Lower leg skin (tissue), 4 donors: ENCODE measurements at regions not wholly inside any gene's neighbourhood (a gene's known extent, or its start where the extent isn't known, plus 50 kb on each side); places are given as distances from the start of the nearest gene placed in this dataset.
A peak's percentile ranks its signal among the peaks of the same experiment; 100 is the strongest.

Experiments
- DNase-seq, 2 donors: peaks; one replicate each; pipeline ENCODE4 v3.0.0-alpha.2; 2019; ENCODE audit warnings: low spot score in 2 of 2
- H3K4me3 ChIP-seq: fragments of 200-600 bp; sonication (generic); 2 replicates; pipeline ENCODE4 v1.5.1; 2017; ENCODE audit warnings: mild to moderate bottlenecking, low read depth; ENCODE audit not compliant: poor library complexity, severe bottlenecking
- POLR2A ChIP-seq, 2 donors: fragments of 450-650 bp; IDR thresholded peaks; one replicate each; pipeline ENCODE4 v1.6.1; 2016 to 2017; ENCODE audit warnings: antibody characterized with exemption in 2 of 2, mild to moderate bottlenecking in 1 of 2, moderate library complexity in 1 of 2
- WGBS, 2 donors: methylation state at CpG; one replicate each; pipeline ENCODE4 v1.1.5; 2018; 5-methylcytosine and 5-hydroxymethylcytosine counted together
- intact Hi-C: fragments of 100-400 bp; cut with DNase I; formaldehyde crosslinking; loops from one replicate; pipeline ENCODE4 v1.15.0; 2023; ENCODE audit warnings: low total_unique reads
- TF ChIP-seq, protein P1 (sequence below), 3 donors: fragments of 450-650 bp; IDR thresholded peaks; one replicate each; pipeline ENCODE4 v1.5.1; 2016; ENCODE audit warnings: antibody characterized with exemption in 3 of 3, mild to moderate bottlenecking in 3 of 3, moderate library complexity in 2 of 3

DNA sequence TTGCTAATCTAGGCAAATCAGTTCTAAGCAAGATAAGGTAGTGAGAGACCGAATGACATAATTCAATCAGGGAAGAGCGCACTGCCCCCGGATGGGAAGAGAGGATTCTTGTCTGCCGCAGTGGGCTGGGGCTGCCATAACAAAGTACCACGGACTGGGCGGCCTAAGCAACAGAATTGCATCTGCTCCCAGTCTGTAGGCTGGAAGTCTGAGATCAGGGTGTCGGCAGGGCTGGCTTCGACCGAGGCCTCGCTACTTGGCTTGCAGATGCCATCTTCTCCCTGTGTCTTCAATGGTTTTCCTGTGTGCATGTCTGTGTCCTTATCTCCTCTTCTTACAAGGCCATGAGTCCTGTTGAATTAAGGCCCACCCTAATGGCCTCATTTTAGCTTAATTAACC is 59.7 kb upstream of the TMEM72 start:
- TF ChIP-seq POLR2A (IDR thresholded peaks at IDR 0.05) = no peak
- TF ChIP-seq, protein P1, sequence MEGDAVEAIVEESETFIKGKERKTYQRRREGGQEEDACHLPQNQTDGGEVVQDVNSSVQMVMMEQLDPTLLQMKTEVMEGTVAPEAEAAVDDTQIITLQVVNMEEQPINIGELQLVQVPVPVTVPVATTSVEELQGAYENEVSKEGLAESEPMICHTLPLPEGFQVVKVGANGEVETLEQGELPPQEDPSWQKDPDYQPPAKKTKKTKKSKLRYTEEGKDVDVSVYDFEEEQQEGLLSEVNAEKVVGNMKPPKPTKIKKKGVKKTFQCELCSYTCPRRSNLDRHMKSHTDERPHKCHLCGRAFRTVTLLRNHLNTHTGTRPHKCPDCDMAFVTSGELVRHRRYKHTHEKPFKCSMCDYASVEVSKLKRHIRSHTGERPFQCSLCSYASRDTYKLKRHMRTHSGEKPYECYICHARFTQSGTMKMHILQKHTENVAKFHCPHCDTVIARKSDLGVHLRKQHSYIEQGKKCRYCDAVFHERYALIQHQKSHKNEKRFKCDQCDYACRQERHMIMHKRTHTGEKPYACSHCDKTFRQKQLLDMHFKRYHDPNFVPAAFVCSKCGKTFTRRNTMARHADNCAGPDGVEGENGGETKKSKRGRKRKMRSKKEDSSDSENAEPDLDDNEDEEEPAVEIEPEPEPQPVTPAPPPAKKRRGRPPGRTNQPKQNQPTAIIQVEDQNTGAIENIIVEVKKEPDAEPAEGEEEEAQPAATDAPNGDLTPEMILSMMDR (IDR thresholded peaks at IDR 0.05) = no peak
- intact Hi-C loops = no loop called here
- peak in 1 of 2 donors; percentile 70 for DNase-seq
- no peak overlapping the region for H3K4me3 ChIP-seq
- 95 to 97% methylated on average over 10 of the region's 10 CpGs for WGBS, 2 donors

DNA sequence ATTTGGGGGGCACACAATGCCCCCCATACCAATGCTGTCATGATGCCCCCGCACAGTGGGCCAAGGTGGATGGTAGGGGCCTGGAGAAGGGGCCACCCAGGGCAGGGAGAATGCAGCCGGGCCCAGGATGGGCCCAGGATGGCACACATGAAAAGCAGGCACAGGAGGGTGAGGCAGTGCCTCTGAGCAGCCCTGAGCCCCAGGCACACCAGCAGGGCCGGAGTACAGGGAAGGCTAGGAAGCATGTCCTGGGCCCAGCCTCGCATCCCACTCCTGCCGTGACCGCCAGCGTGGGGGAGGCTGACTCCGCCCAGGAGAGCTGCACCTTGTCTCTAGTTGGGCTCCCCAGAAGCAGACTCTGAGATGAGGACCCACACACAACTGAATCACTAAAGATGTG is 59.3 kb upstream of the TMEM72 start:
- intact Hi-C loops = no loop called here
- 93% methylated on average over 8 of the region's 8 CpGs for WGBS, 2 donors
- no peak for DNase-seq
- H3K4me3 ChIP-seq = no peak overlapping the region
- TF ChIP-seq, protein P1 (IDR thresholded peaks at IDR 0.05) = no peak
- TF ChIP-seq POLR2A (IDR thresholded peaks at IDR 0.05) = no peak

DNA sequence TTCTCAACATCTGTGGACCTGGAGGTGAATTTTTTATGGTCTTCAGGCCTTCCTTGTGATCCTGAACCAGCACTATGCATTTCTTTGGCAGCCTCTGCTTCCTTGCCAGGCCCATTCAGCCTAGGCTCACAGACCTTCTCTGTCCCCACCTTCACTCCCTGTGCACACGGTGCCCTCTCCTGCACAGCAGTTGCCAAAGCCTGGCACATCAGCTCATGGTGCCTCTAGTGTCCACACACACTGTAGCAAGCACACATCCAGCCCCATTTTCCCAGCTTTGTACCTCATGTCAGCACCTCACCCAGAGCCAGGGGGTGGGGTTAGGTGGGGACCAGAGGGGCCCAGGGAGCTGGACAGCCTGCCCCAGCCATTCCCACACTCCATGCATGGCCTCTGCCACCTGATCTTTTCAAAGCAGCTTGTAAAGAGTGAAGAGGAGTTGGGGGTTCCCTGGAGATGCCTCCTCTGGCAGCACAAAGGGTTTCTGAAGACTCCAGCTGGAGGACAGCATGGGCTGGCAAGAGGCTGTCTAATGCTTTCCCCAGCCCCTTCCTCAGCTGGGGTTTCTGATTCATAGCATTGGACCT is 57.9 kb upstream of the TMEM72 start:
- H3K4me3 ChIP-seq = no peak overlapping the region
- TF ChIP-seq POLR2A (IDR thresholded peaks at IDR 0.05) = no peak
- TF ChIP-seq, protein P1 (IDR thresholded peaks at IDR 0.05) = no peak
- DNase-seq = peak in 1 of 2 donors; percentile 54
- intact Hi-C loops = no loop called here
- 16 to 57% methylated on average over 1 of the region's 1 CpG for WGBS, 2 donors

- no peak overlapping the region for H3K4me3 ChIP-seq
- 92% methylated on average over 5 to 6 of the region's 6 CpGs for WGBS, 2 donors
- peak in 1 of 2 donors; percentile 61 for DNase-seq
- no peak for TF ChIP-seq POLR2A (IDR thresholded peaks at IDR 0.05)
- TF ChIP-seq, protein P1 (IDR thresholded peaks at IDR 0.05) = no peak
- intact Hi-C loops = no loop called here
These were observed 57.3 kb upstream of the TMEM72 start for GRCh38 chr10:44853796-44854195.

DNA sequence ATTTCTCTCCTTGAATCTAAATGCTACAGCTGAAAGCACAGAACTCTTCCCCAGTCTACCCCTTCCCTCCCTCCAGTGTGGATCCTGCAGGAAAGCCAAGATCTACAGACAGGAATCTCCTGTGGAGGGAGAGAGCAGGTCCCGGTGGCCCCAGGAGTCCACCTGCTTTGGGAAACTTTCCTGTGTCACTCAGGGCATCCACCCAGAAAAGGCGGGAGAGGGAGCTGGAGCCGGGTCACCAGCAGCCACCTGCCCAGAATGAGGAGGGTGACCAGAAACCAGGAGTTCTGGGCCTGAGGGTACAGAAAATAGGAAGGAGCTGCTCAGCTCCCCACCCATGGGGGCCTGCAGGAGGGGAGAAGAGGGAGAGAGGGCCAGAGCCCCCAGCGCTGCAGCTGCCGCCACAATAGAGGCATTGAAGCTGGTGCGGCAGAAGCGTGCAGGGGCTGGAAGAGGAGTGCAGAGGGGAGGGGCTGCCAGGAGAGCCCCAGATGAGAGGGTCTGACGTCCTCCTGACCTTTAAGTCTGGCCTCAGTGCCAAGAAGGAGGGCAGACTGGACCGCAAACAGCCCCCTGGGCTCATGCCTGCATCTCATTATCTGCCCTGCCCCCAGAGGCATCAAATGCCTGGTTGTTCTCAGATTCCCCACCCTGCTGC is 56.3 kb upstream of the TMEM72 start:
- peak in 1 of 2 donors; percentile 72 for DNase-seq
- intact Hi-C loops = no loop called here
- no peak for TF ChIP-seq POLR2A (IDR thresholded peaks at IDR 0.05)
- TF ChIP-seq, protein P1 (IDR thresholded peaks at IDR 0.05) = no peak
- 56 to 59% methylated on average over 9 of the region's 9 CpGs for WGBS, 2 donors
- H3K4me3 ChIP-seq = no peak overlapping the region
